Ovary (tissue), 7 donors: ENCODE measurements at regions not wholly inside any gene's neighbourhood (a gene's known extent, or its start where the extent isn't known, plus 50 kb on each side); places are given as distances from the start of the nearest gene placed in this dataset.

ENCODE experiments used
- DNase-seq, 5 donors: peaks; one replicate each; pipeline ENCODE4 v3.0.0-alpha.2; 2019 to 2020
- H3K27ac ChIP-seq, 2 donors: fragments of 200-600 bp; one replicate each; pipeline versions ENCODE4 v1.5.1 to v1.8.0; 2019 to 2022
- H3K27me3 ChIP-seq: fragments of 200-600 bp; one replicate; pipeline ENCODE4 v1.8.0; 2022
- H3K36me3 ChIP-seq: fragments of 200-600 bp; sonication (generic); one replicate; pipeline ENCODE4 v1.5.1; 2019
- H3K4me1 ChIP-seq: one replicate; pipeline ENCODE4 v1.8.1; 2013; ENCODE audit warnings: mild to moderate bottlenecking, moderate library complexity; ENCODE audit not compliant: insufficient read depth
- H3K4me3 ChIP-seq: fragments of 200-600 bp; sonication (generic); one replicate; pipeline ENCODE4 v1.5.1; 2017
- H3K9me3 ChIP-seq, 2 donors: fragments of 200-600 bp in 1 of 2; sonication (generic) in 1 of 2; one replicate each; pipeline versions ENCODE4 v1.5.1 to v1.8.1; 2013 to 2019; ENCODE audit warnings: mild to moderate bottlenecking in 1 of 2, moderate library complexity in 1 of 2
- EP300 ChIP-seq: sonication (generic); formaldehyde crosslinking; IDR thresholded peaks from one replicate; pipeline ENCODE4 v1.6.1; 2017; ENCODE audit warnings: antibody characterized with exemption
- POLR2A ChIP-seq: fragments of 450-650 bp; IDR thresholded peaks from one replicate; pipeline ENCODE4 v1.6.1; 2017; ENCODE audit warnings: antibody characterized with exemption, mild to moderate bottlenecking, moderate library complexity
- WGBS, 3 donors: extraction: QIAGEN DNeasy Blood & Tissue Kit in 1 of 3; methylation state at CpG; one replicate each; pipeline versions ENCODE4 v1.1.5 to v1.1.7; 2013 to 2017; 5-methylcytosine and 5-hydroxymethylcytosine counted together
- intact Hi-C, 4 donors: fragments of 100-400 bp; cut with DNase I; formaldehyde crosslinking; loops; one replicate each; pipeline versions ENCODE4 v1.11.0 to v1.15.1; 2022 to 2023
- TF ChIP-seq, protein P1 (sequence below), 3 donors: fragments of 450-650 bp in 2 of 3; fragments of 200-600 bp in 1 of 3; IDR thresholded peaks; one replicate each; pipeline versions ENCODE4 v1.5.1 to v1.8.0; 2016 to 2022; ENCODE audit warnings: antibody characterized with exemption in 3 of 3, mild to moderate bottlenecking in 1 of 3
- donor health status: DM: no; HTN: no; CAD: no; lungs with moderate emphysema.
- donor health status: DM: no; HTN: no; CAD: no.
- donor health status: Bipolar disorder and iron deficiency.
- donor health status: DM: no; HTN: no; CAD: no.
- donor health status: DM: yes; HTN: yes; CAD: no.

DNA sequence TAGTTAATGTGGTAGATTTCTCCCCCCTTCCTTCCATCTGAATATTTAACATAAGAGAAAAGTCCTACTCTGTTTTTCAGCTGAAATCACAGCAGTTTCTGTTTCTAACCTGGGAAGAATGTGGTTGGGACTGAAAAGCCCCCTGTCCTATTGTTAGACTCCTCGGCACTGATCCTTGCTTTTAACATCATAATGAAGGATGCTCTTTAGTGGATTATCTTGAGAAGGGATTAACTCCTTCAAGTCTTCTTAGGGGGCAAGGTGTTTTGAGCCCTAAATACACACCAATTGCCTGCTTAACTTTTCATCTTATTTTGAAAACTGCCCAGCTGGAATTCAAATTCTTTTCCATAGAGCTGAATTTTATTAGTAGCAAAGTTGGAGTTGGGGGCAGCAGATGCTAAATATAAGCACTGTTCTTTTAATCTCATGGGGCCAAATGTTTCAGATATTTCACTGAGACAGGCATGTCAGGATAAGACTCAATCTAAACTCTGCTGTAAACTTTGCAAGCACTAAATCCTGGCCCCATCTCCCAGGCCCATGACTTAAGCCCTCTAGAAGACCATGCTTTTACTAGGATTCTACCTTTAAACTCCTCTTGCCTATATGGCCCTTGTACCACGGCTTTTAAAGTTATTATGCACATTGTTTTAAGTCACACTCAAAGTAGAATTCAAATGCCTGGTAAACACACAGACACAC is 243.2 kb upstream of the NR2F2 start:
- Histone ChIP-seq H3K4me3 (no peak overlapping the region), H3K27ac (no peak overlapping the region), H3K9me3 (no peaks in the 10 kb centered on the region), H3K27me3 (no peaks in the 10 kb centered on the region), H3K4me1 (peaks cover 2% of the 10 kb centered on the region), H3K36me3 (no peaks in the 10 kb centered on the region)
- no peak for DNase-seq
- no peak for TF ChIP-seq EP300
- TF ChIP-seq POLR2A = no peak
- TF ChIP-seq, protein P1, sequence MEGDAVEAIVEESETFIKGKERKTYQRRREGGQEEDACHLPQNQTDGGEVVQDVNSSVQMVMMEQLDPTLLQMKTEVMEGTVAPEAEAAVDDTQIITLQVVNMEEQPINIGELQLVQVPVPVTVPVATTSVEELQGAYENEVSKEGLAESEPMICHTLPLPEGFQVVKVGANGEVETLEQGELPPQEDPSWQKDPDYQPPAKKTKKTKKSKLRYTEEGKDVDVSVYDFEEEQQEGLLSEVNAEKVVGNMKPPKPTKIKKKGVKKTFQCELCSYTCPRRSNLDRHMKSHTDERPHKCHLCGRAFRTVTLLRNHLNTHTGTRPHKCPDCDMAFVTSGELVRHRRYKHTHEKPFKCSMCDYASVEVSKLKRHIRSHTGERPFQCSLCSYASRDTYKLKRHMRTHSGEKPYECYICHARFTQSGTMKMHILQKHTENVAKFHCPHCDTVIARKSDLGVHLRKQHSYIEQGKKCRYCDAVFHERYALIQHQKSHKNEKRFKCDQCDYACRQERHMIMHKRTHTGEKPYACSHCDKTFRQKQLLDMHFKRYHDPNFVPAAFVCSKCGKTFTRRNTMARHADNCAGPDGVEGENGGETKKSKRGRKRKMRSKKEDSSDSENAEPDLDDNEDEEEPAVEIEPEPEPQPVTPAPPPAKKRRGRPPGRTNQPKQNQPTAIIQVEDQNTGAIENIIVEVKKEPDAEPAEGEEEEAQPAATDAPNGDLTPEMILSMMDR (IDR thresholded peaks at IDR 0.05) = no peak
- WGBS, 3 donors = 29 to 36% (median 32%) methylated on average over 2 of the region's 2 CpGs
- intact Hi-C loops = no loop called here

DNA sequence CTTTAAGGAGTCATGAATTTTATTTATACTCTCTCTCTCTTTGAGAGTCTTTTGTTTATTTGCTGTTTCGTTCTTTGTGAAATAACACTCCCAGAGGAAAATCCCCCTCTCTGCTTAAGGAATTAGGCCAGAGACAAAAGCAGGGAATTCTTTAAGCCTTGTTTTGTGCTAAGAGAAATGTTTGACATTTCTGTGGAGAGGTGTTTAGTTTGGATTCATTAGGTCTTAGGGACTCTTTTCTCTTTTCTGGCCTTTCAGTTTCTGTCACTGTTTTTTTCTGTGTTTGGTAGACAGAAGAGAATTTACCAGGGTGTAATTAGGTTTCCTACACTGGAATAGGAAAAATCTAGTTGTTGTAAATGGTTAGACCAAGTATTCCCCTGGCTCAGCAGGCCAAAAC is 241.8 kb upstream of the NR2F2 start:
- H3K9me3 ChIP-seq = no peaks in the 10 kb centered on the region
- intact Hi-C loops = no loop called here
- no peaks in the 10 kb centered on the region for H3K27me3 ChIP-seq
- H3K4me3 ChIP-seq = no peak overlapping the region
- TF ChIP-seq POLR2A (no peak), EP300 (no peak)
- TF ChIP-seq, protein P1 (IDR thresholded peaks at IDR 0.05) = no peak
- H3K27ac ChIP-seq = peak overlapping the region in 1 of 2 donors; percentile 31
- WGBS, 3 donors = 14 to 54% (median 26%) methylated on average over 1 of the region's 1 CpG
- peaks cover 2% of the 10 kb centered on the region for H3K4me1 ChIP-seq
- no peak for DNase-seq
- no peaks in the 10 kb centered on the region for H3K36me3 ChIP-seq

DNA sequence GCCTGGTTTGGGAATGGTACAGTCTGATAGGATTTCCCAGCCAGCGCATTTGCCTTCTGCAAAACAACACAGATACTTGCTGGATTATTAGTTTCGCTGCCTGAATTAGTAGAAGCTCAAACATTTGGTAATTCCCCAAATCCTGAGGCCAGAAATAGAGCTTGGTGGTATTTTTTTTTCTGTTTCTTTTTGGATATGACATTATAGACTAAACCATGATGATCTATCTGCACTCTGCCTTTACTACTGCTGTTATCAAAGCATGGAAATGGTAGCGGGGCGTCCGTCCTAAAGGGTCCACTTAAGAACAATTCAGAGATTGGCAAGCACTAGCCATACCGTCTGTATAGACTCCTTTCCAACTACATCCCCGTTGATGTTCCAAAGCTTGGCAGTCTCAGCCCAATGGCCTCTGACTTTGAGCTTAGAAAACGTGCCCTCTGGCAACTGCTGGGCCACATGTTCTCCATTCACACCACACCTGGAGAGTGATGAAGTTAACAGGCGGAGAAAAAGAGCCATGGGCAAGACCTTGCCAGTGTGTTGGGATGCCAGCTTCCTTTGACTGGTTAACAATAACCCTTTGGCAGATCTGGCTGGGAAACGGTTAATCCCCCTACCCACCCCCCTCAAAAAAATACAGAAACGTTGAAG is 241.0 kb upstream of the NR2F2 start:
- Histone ChIP-seq H3K36me3 (no peaks in the 10 kb centered on the region), H3K9me3 (no peaks in the 10 kb centered on the region), H3K27ac (no peak overlapping the region), H3K4me3 (no peak overlapping the region), H3K27me3 (no peaks in the 10 kb centered on the region), H3K4me1 (peaks cover 2% of the 10 kb centered on the region)
- TF ChIP-seq EP300 = no peak
- no peak for TF ChIP-seq POLR2A
- TF ChIP-seq, protein P1 (IDR thresholded peaks at IDR 0.05) = no peak
- WGBS, 3 donors = 59 to 75% (median 73%) methylated on average over 11 of the region's 11 CpGs
- no peak for DNase-seq
- intact Hi-C loops = no loop called here

DNA sequence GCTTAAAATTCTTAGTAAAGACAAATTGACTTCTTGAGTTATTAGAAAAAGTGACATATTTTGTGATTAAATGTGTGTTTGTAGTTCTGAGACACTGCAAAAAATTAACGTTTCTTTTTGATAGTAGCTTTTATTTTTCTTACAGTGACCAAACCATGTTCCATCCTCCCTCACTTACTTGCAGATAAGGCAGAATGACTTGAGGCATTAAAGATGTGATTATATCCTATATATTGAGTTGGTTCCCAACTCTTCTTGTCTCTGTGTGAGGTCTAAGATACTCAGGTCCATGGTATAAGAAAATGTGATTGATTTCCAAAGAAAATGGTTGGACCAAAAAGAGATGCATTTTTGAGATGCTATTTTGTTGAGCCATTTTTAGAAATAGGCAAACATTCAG is 238.3 kb upstream of the NR2F2 start:
- H3K27ac ChIP-seq = no peak overlapping the region
- DNase-seq = no peak
- no peak overlapping the region for H3K4me3 ChIP-seq
- H3K4me1 ChIP-seq = peaks cover 4% of the 10 kb centered on the region
- no peaks in the 10 kb centered on the region for H3K27me3 ChIP-seq
- TF ChIP-seq EP300 (no peak), POLR2A (no peak)
- TF ChIP-seq, protein P1 (IDR thresholded peaks at IDR 0.05) = no peak
- 3 to 6% (median 3%) methylated on average over 1 of the region's 1 CpG for WGBS, 3 donors
- H3K9me3 ChIP-seq = no peaks in the 10 kb centered on the region
- intact Hi-C loops = no loop called here
- H3K36me3 ChIP-seq = no peaks in the 10 kb centered on the region
